DMS53 treated with DMSO at 0.1 percent for 48 hours (cell line): ENCODE measurements at regions not wholly inside any gene's neighbourhood (a gene's known extent, or its start where the extent isn't known, plus 50 kb on each side); places are given as distances from the start of the nearest gene placed in this dataset.

Source experiments
- DNase-seq: peaks from one replicate; lab custom pipeline; 2025; ENCODE audit not compliant: unreplicated experiment; lab: John Stamatoyannopoulos, UW

GRCh38 chr2:146852661-146853060 is 992.2 kb upstream of the ACVR2A start:
- DNase-seq: no peak

- no peak for DNase-seq
Measured at GRCh38 chr2:146850746-146851145, 994.1 kb upstream of the ACVR2A start.

- DNase-seq: no peak
Measured at GRCh38 chr2:146847846-146848245, 997.0 kb upstream of the ACVR2A start.

GRCh38 chr2:146844226-146844990 is 1000.4 kb upstream of the ACVR2A start:
- no peak for DNase-seq

GRCh38 chr2:146837857-146838256 is 1007.0 kb upstream of the ACVR2A start:
- DNase-seq: peak; percentile 37

GRCh38 chr2:146826388-146826787 is 1018.4 kb upstream of the ACVR2A start:
- no peak for DNase-seq

- DNase-seq: no peak
Measured at GRCh38 chr2:146821836-146822316, 1023.0 kb upstream of the ACVR2A start.

GRCh38 chr2:146820672-146821071 is 1024.2 kb upstream of the ACVR2A start:
- DNase-seq: no peak

- DNase-seq: no peak
Measured at GRCh38 chr2:146818122-146818521, 1026.7 kb upstream of the ACVR2A start.

- DNase-seq: no peak
Measured at GRCh38 chr2:146817613-146818012, 1027.2 kb upstream of the ACVR2A start.

GRCh38 chr2:146814971-146815370 is 1029.9 kb upstream of the ACVR2A start:
- no peak for DNase-seq

GRCh38 chr2:146807568-146808168 is 1037.2 kb upstream of the ACVR2A start:
- no peak for DNase-seq

GRCh38 chr2:146806364-146807005 is 1038.3 kb upstream of the ACVR2A start:
- DNase-seq: no peak

GRCh38 chr2:146804288-146804687 is 1040.5 kb upstream of the ACVR2A start:
- no peak for DNase-seq

GRCh38 chr2:146801886-146802285 is 1042.9 kb upstream of the ACVR2A start:
- no peak for DNase-seq

GRCh38 chr2:146786396-146786795 is 1058.4 kb upstream of the ACVR2A start:
- DNase-seq: no peak

- DNase-seq: no peak
Measured at GRCh38 chr2:146785101-146785500, 1059.7 kb upstream of the ACVR2A start.

GRCh38 chr2:146784602-146785001 is 1060.2 kb upstream of the ACVR2A start:
- no peak for DNase-seq

- no peak for DNase-seq
Measured at GRCh38 chr2:146777181-146777580, 1067.6 kb upstream of the ACVR2A start.

GRCh38 chr2:146776596-146776995 is 1068.2 kb upstream of the ACVR2A start:
- no peak for DNase-seq

- no peak for DNase-seq
Measured at GRCh38 chr2:146771531-146771930, 1073.3 kb upstream of the ACVR2A start.

- DNase-seq: no peak
Measured at GRCh38 chr2:146764301-146764700, 1080.5 kb upstream of the ACVR2A start.
